Endothelial cell of umbilical vein (primary cell): ENCODE measurements at regions not wholly inside any gene's neighbourhood (a gene's known extent, or its start where the extent isn't known, plus 50 kb on each side); places are given as distances from the start of the nearest gene placed in this dataset.

Experiments
- BruUV-seq: library from RNA; stranded (reverse); fragments of 400-500 nt; replicated peaks from 2 replicates; lab custom pipeline; 2021; lab: Mats Ljungman, UMichigan
- CTCF ChIA-PET: fragments of 300-600, 350-600 bp; sonication (Branson Sonifier 250); formaldehyde crosslinking; loops from one replicate; lab custom pipeline; 2021; ENCODE audit warnings: antibody characterized with exemption, inconsistent platforms; lab: Charles Lee
- POLR2A ChIA-PET: fragments of 300-600, 350-600 bp; sonication (Branson Sonifier 250); formaldehyde crosslinking; loops from one replicate; lab custom pipeline; 2021; ENCODE audit warnings: antibody characterized with exemption, inconsistent platforms; lab: Charles Lee
- DNase-seq: peaks from one replicate; pipeline ENCODE4 v3.0.0-alpha.2; 2011; ENCODE audit warnings: low read depth, low spot score
- FAIRE-seq: peaks from 2 replicates; lab custom pipeline; 2011; peaks lifted over from hg19 to GRCh38; lab: Jason Lieb, UNC
- H2AFZ ChIP-seq: 2 replicates; pipeline ENCODE4 v1.6.0; 2012; ENCODE audit warnings: low read depth, low read length, control low read depth, inconsistent platforms
- H3K27ac ChIP-seq: 2 replicates; pipeline ENCODE4 v1.5.1; 2011; ENCODE audit warnings: low read depth, mild to moderate bottlenecking, control low read depth, low read length, moderate library complexity; ENCODE audit not compliant: insufficient read depth
- H3K27me3 ChIP-seq, 2 experiments: 2 replicates each; pipeline versions ENCODE4 v1.6.0 to v1.6.1; 2011; ENCODE audit warnings: low read length in 2 of 2, mixed read lengths in 1 of 2; ENCODE audit not compliant: control insufficient read depth in 2 of 2, insufficient read depth in 2 of 2
- H3K36me3 ChIP-seq, 2 experiments: 2 replicates in 1 of 2; 3 replicates in 1 of 2; pipeline ENCODE4 v1.5.1; 2011; ENCODE audit warnings: low read length in 2 of 2, mild to moderate bottlenecking in 1 of 2, moderate library complexity in 1 of 2; ENCODE audit not compliant: control insufficient read depth in 2 of 2, insufficient read depth in 2 of 2; ENCODE audit errors: extremely low read depth in 1 of 2
- H3K4me1 ChIP-seq: 3 replicates; pipeline ENCODE4 v1.5.1; 2011; ENCODE audit warnings: mild to moderate bottlenecking, low read length; ENCODE audit not compliant: control insufficient read depth, insufficient read depth; ENCODE audit errors: extremely low read depth
- H3K4me2 ChIP-seq: 2 replicates; pipeline ENCODE4 v1.6.1; 2011; ENCODE audit warnings: low read length, control low read depth, mixed read lengths; ENCODE audit not compliant: insufficient read depth
- H3K4me3 ChIP-seq, 3 experiments: fragments of 200-600 bp in 1 of 3; sonication (generic), shearing (Covaris generic) in 1 of 3; replicated peaks in 1 of 3; 2 replicates each; pipeline ENCODE4 v1.5.1; 2011 to 2016; ENCODE audit warnings: control low read depth in 3 of 3, low read length in 3 of 3, mild to moderate bottlenecking in 2 of 3, inconsistent platforms in 1 of 3, low read depth in 1 of 3, moderate library complexity in 1 of 3; ENCODE audit not compliant: insufficient read depth in 1 of 3
- H3K79me2 ChIP-seq: 2 replicates; pipeline ENCODE4 v1.6.0; 2012; ENCODE audit warnings: low read length, inconsistent platforms; ENCODE audit not compliant: control insufficient read depth, insufficient read depth
- H3K9ac ChIP-seq: replicated peaks from 2 replicates; pipeline ENCODE3; 2011; ENCODE audit warnings: low read length, control low read depth; ENCODE audit not compliant: insufficient read depth; ENCODE audit errors: extremely low read depth
- H3K9me1 ChIP-seq: replicated peaks from 3 replicates; pipeline ENCODE4 v1.6.0; 2011; ENCODE audit warnings: mild to moderate bottlenecking, low read length; ENCODE audit not compliant: control insufficient read depth, insufficient read depth; ENCODE audit errors: extremely low read depth
- H3K9me3 ChIP-seq: replicated peaks from 2 replicates; pipeline ENCODE4 v1.5.1; 2012; ENCODE audit warnings: low read length, inconsistent platforms; ENCODE audit not compliant: control insufficient read depth, insufficient read depth
- H4K20me1 ChIP-seq: replicated peaks from 2 replicates; pipeline ENCODE3; 2011; ENCODE audit warnings: mild to moderate bottlenecking, low read length; ENCODE audit not compliant: control insufficient read depth, insufficient read depth; ENCODE audit errors: extremely low read depth
- EZH2 ChIP-seq: IDR thresholded peaks from 2 replicates; pipeline ENCODE4 v1.6.1; 2012; ENCODE audit warnings: borderline replicate concordance, low read depth, mild to moderate bottlenecking, moderate library complexity, low read length, inconsistent platforms; ENCODE audit not compliant: severe bottlenecking
- FOS ChIP-seq: IDR thresholded peaks from 2 replicates; pipeline ENCODE4 v1.6.1; 2011; ENCODE audit warnings: mild to moderate bottlenecking, low read length, moderate library complexity, borderline replicate concordance; ENCODE audit not compliant: insufficient read depth
- GATA2 ChIP-seq: IDR thresholded peaks from 2 replicates; pipeline ENCODE4 v1.7.0; 2011; ENCODE audit warnings: low read depth, mild to moderate bottlenecking, moderate library complexity, mixed read lengths, low read length; ENCODE audit not compliant: insufficient read length, insufficient read depth
- JUN ChIP-seq: IDR thresholded peaks from 2 replicates; pipeline ENCODE4 v1.6.1; 2011; ENCODE audit warnings: borderline replicate concordance, low read depth; ENCODE audit not compliant: insufficient read length, insufficient read depth
- MAX ChIP-seq: IDR thresholded peaks from 2 replicates; pipeline ENCODE4 v1.6.1; 2011; ENCODE audit not compliant: insufficient read depth, insufficient read length
- MYC ChIP-seq: IDR thresholded peaks from one replicate; pipeline ENCODE4 v1.6.1; 2011; ENCODE audit warnings: mild to moderate bottlenecking, low read depth, low read length
- POLR2AphosphoS5 ChIP-seq: IDR thresholded peaks from 2 replicates; pipeline ENCODE4 v1.6.1; 2012; ENCODE audit warnings: low read depth, mild to moderate bottlenecking, control low read depth, low read length, moderate library complexity; ENCODE audit not compliant: insufficient read depth
- dilution Hi-C: fragments of 300-500 bp; cut with MboI; formaldehyde crosslinking; loops from one replicate; pipeline ENCODE4 v1.15.0; 2019; ENCODE audit warnings: low sequenced_read_pairs; ENCODE audit not compliant: extremely low pct_ligation_motif_present
- intact Hi-C: fragments of 100-400 bp; cut with micrococcal nuclease; formaldehyde crosslinking; loops from one replicate; pipeline ENCODE4 v1.10.0; 2022

- FAIRE-seq (no peak), DNase-seq (no peak)
- CTCF ChIA-PET = interaction anchor here (1.0 to 1.9 kb wide), 3 partner anchors 26 to 215 kb away, joined by 3 to 5 read pairs (median 4); no protein-coding TSS in a partner anchor
- POLR2A ChIA-PET = no interaction called here
- Histone ChIP-seq H3K36me3 (no peaks in the 10 kb centered on the region), H3K9me1 (no peaks in the 10 kb centered on the region), H3K27ac (no peak overlapping the region), H4K20me1 (no peaks in the 10 kb centered on the region), H3K4me2 (no peak overlapping the region), H3K9ac (no peak overlapping the region), H3K4me1 (peaks cover 30% of the 10 kb centered on the region), H3K79me2 (no peaks in the 10 kb centered on the region), H2AFZ (no peak overlapping the region), H3K9me3 (no peaks in the 10 kb centered on the region), H3K4me3 (no peak overlapping the region), H3K27me3 (no peaks in the 10 kb centered on the region)
- BruUV-seq = no TSS peak
- dilution Hi-C loops = no loop called here
- TF ChIP-seq EZH2 = no peak
- no peak for TF ChIP-seq GATA2
- no peak for TF ChIP-seq JUN
- TF ChIP-seq MAX = no peak
- no peak for TF ChIP-seq FOS
- TF ChIP-seq MYC = no peak
- TF ChIP-seq POLR2AphosphoS5 = no peak
- intact Hi-C loops = no loop called here
Measured at GRCh38 chr13:30829833-30830637, 76.0 kb upstream of the MEDAG start.
